ENCODE measurements at regions not wholly inside any gene's neighbourhood (a gene's known extent, or its start where the extent isn't known, plus 50 kb on each side); places are given as distances from the start of the nearest gene placed in this dataset.

DNA sequence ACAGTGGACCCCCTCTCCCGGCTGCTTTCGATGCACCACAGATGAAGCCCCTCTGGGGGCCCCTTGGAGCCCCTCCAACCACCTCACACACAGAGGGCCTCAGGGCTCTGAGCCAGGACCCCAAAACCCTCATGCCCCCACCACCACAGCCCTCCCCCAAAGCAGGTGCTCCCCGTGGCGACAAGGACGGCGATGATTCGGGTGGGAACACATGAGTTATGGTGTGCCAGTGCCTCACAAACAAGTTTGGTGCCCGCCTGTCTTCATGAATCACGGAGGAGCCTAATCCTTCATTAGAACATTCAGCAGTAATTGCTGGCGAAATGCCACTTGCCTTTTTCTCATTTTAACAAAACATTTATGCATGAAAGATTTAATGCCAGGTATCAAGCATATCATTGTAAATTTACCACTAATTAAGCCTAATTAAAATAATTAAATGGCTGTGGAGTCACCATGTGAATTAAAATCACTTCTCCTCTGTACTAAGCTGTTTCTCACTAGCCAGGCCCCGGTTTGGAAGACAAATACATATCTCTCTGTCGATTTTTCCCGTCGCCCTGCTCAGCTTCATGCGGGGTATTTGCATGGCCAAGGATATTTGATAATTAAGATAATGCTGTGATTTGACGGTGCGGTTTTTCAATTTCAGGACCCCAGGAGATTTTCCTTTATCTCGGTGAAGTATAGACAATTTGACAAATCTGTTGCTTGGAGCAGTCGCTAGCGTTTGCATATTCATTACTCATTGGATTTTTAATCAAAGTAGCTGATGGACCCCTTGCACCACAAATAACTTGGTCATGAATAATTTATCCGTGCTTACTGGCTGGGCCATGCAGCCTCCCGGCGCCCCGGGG lies 157.0 kb downstream of the TLE3 start:
- DNase-seq = no peak

DNA sequence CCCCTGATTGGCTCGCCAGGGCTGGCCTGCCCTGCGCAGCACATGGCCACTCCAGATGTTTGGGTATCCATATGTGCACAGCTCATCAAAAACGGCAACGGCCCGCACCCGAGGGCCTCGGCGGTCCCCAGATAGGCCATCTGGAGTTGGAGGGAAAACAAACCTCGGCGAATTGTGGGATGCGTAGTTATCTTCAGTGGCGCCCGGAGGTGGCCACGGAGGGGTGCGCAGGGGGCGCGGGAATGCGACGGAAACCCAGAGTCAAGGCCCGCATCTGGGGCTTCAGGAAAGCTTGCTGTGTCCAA lies 156.5 kb downstream of the TLE3 start:
- no peak for DNase-seq

DNA sequence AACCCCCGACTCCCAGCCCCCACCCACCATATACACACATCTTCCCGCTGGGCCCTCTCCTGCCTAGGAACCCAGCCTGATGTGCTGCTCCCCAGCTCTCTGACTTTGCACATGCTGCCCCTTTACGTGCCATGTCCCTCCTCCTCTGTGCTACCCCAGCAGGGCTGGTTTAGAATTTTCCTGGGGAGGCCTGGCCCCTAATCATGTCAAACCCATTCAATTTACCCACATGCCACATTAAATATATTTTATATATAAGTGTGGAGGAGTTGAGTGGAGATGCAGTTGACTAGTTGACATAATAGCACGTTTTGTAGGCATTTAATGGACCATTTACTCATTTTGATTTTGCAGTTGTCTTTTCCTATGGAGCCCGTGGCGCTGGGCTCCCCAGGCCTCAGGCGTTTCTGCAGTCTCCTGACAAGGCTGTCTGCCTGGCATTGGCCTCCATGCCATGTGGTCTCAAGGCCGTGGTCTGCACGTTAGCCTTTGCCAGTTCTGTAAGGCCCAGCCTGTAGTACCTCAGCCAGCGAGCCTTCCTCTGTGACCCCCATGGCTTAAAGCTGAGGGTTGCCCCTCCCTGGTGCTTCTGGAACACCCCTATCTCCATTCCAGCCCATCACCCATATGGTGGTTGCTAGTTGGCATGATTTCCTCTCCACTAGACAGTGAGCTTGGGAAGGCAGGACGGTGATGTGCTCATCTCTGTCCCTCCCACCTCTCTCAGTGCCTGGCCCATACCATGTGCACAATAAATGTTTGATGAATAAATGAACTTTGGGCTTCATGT lies 155.8 kb downstream of the TLE3 start:
- no peak for DNase-seq

DNA sequence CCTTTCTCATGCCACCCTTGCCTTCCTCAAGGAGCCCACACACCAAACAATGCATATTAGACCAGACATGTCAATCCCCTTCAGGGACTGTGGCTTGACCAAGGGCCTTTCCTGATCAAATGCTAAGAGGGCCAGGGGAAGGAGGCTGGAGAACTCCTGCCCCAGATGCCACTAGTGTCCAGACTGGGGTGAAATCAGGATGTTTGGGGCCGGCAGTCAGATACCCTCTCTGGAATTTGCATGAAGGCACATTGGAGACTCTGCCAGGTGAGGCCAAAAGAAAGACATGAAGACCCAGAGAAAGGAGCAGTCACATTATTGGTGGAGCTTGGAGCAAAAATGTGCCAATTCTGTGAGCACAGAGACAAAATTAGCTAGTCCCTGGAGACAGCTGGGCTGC lies 154.1 kb downstream of the TLE3 start:
- no peak for DNase-seq

DNA sequence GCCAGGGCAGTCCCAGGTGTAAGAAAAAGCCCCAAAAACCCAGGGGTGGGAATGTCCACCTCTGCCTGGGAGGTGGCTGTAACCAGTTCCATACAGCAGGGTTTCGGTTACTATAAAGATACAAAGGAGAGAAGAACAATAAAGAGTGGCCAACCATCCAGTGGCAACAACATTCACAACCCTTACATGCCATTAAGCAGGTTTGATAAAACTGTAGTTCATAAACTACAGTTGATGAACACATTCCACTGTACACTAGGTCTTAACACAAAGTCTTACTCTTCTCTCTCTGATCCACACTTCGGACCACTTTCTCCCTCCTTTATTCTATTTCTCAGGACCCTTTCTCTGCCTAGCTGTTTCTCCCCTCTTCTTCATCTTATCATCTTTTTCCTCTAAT lies 152.0 kb downstream of the TLE3 start:
- no peak for DNase-seq

DNA sequence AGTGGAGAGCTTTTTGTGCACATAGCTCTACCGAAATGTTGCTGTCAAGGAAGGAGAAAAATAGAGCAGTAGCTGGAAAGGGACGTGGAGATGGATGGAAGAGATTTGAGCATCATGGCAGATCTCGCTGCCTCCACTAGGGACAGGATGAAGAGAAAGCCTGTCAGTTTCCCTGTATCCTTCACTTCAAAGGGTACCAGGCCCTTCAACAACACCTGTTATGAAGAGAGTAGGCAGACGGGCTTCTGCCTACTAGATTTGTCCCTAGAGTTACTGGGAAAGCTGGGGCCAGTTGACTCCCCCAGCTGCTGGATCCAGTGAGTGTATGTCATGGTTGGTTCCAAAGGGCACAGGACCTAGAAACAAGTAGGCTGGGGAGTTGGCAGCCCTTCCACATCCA lies 150.8 kb downstream of the TLE3 start:
- DNase-seq = no peak

DNA sequence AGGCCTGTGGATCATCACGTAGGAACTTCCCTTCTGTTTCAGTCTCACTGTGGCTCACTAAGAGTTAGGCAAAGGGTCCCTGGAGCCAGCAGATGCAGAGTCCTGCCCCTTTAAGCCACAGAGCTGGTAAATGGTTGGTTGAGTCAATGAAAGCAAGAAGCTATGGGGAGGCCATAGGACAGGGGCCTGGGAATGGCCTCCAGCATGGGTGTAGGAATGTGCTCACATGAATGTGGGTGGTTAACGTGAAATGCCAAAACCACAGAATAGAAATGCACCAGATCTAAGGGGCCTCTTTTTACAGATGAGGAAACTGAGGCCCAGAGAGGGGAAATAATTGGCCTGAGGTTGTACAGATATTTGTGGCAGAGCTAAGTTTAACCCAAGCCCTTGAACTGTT lies 150.3 kb downstream of the TLE3 start:
- DNase-seq = no peak

DNA sequence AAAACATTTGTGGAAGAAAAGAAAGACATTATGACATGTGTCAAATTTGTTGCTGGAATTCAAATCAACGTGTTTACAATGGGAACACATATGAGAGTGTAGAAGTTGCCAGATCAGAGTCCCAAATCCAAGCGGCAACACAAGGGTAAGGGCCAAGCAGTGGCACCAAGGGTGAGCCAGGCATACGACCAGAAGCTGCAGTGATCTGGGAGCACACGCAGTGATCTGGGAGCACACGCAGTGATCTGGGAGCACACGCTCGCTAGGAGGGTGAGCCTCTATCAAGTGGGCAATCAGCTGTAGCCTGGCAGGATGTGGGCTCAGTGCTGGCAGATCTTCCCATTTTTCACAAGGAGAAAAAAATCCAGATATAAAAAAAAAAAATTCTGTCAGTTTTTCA lies 148.2 kb downstream of the TLE3 start:
- DNase-seq = no peak

DNA sequence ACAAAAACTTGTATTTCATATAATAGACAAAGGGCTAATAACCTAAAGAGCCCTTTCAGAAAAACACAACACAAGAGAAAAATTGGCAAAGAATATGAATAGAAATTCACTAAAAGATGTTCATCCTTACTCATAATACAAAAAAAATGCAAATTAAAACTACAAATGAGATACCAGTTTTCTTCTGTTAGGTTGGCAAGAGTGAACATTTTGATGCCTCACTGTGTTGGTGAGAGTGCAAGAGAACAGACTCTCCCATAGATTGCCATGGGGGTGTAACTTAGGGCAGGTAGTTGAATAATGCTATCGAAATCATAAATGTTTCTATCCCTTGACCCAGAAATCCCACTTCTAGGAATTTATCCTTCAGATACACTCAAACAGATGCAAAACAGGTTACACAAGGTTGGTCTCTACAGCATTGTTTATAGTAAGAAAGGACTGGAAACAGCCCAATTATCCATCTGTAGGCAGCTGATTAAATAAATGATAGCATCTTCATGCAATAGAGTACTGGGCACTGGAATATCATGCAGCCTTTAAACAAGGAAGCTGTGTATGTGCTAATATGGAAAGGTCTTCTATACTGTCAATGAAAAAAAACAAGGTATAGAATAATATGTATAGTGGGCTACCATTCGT lies 146.3 kb downstream of the TLE3 start:
- no peak for DNase-seq

DNA sequence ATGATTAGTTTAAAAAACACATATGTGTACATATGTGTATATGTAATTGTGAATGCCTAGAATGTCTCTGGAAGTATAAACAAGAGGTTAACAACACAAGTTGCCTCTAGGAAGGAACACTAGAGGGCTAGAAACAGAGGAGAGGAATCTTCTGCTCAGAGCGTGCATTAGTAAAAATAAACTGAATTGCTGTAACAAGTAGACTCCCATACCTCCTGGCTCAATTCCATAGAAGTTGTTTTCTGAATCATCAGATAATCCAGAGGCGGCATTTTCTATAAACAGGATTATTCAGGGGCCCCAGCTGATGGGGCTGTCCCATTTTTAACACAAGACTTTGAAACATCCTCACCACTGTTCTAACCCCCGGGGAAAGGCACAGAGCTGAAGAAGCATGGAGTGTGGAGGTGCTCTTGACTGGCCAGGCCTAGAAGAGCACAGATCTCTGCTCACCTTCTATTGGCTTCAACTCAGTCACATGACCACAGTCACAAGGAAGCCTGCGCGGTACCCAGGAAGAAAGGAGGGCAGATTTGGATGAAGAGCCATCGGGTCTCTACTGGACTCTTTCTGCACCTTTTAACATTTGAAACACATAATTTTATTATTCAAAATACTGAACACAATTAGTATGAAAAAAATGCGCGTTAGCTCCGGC lies 145.7 kb downstream of the TLE3 start:
- DNase-seq = no peak

DNA sequence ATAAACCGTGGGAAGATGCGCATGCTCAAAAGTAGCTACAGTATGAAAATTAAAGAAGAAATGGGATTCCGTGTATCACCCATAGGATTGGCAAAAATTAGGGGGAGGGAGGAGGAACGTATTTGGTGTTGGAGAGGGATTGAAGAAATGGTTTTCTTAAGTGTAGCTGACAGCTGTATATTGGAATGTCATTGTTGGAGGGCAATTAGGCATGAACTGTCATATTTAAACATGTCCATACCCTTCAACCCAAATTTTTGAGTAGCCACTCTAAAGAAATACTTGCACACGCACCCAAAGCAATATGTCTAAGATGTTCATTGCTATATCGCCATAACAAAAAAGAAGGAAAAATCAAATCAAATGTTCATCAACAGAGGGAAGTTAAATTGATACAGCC lies 144.7 kb downstream of the TLE3 start:
- DNase-seq = no peak

DNA sequence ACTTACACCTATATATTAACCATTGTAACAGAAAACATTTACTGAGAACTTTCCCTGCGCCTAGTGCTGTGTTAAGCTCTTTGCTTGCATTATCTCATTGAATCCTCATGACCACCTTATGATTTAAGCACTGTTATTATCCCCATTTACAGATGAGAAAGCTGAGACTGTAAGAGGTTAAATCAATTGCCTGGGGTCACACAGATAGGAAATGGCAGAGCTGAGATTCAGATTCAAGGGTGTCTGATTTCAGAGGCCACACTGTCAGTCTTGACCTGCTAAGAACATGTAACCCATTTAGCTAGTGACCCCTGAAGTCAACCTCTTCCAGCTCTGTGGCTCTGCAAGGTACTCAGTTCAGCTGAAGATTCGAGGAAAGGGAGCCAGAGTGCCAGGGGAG lies 143.9 kb downstream of the TLE3 start:
- DNase-seq = no peak

DNA sequence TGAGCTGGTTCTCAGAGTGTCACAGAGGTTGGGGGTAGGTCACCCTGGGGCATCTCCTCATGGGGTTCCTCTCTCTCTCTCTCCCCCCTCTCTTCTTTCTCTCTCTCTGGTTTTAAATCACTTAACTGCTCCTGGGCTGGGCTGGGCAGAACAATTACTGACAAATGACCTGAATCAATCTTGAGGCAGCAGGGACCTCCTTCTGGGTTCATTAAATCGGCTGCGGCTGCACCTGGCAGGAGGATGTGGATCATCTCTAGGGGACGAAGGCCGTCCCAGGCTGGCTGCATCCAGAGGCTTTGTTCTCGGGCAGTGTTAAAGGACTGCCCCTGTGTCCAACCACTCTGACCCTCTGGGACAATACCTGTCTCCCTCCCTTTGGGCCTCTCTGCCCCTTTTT lies 143.1 kb downstream of the TLE3 start:
- DNase-seq = no peak

DNA sequence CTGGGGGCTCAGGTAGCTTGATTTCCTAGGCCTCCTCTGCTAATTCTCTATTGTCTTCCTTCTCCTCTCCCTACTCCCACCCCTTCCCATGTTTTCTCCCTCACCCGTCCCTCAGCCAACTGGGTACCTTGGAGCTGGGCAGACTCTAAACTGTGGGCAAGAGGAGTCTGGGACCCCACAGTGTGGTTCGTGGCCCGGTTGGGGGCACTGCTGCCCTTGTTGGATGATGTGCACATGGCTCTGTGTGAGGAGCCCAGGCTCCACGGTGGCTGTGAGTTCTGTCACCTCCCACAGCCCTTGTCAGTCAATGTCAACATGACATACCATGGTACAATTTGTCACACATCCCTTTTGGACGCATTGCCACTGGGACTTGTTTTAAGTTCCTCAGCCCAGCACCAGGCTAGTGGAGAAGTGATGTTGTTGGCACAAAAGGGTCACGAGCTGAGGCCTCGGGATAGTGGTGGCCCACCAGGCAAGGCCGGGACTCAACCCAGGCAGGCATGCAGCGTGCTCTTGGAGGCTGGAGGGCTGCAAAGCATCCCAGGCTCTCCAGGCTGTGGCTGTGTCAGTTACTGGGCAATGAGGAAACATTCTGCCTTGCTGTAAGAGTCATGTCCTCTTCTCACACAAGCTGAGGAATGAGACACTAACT lies 142.3 kb downstream of the TLE3 start:
- DNase-seq = no peak

DNA sequence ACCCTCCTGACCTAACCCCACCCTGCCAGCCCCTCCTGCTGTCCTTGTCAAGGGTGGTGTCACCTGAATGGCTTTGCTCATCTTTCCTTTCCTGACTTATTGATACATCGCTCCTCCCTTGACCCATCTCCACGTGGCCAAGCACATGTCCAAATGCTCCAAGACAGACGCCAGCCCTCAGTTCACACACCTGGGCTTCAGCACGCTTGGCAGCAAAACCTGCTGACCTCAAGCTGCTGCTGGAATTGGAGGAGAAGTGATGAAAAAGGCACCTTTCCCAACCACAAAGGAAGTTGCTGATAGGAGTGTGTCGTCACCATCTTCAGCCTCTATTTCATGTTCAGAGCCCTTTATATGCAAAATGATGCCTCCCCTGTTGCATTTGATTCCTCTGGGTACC lies 141.3 kb downstream of the TLE3 start:
- no peak for DNase-seq

DNA sequence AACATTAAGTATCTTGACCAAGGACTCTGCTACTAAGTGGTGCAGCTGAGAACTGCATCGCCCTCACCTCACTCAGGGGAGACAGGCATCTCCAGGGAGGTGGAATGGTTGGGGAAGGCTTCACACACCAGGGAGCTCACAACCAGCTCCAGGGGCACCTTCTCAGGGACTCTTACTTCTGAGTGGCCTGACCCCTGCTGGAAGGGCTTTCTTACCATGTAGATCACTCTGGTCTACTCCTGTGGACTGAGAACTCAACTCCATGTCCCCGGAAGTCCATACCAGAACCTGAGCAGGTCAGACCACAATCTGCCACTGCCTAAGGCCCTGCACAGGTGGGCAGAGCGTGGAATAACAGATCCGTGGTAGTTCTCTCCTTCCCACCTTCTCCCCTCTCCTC lies 140.5 kb downstream of the TLE3 start:
- DNase-seq = no peak

DNA sequence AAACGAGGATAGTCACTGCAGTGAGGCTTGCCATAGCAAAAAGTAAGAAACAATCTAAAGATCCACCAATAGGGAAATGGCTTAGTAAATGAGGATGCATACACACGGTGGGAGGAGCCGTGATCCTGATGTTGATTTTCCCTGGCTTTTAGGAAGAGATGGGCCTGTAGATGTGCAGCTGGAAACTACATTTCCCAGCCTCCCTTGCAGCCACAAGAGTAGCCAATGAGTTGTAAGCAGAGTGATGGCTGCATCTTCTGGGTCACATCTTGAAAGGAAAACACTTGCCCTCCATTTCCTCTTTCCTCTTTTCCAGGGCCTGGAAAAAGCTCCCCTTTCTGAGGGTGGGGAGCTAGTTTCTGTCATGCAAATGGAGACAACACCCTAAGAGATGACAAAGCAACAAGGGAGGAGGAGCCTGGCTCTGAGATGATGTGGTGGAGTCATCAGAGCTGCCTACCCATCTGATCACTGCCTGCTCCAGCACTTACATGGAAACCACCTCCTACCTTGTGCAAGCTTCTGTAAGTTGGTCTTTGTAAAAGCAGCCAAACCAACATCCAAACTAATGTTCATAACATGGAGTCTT lies 139.1 kb downstream of the TLE3 start:
- DNase-seq = no peak

DNA sequence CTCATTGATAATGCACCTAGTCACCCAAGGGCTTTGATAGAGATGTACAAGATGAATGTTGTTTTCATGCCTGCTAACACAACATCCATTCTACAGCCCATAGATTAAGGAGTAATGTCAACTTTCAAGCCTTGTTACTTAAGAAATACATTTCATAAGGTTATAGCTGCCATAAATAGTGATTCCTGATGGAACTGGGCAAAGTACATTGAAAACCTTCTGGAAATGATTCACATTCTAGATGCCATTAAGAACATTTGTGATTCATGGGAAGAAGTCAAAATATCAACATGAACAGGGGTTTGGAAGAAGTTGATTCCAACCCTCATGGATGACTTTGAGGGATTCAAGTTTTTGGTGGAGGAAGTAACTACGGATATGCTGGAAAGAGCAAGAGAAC lies 135.2 kb downstream of the TLE3 start:
- DNase-seq = no peak

DNA sequence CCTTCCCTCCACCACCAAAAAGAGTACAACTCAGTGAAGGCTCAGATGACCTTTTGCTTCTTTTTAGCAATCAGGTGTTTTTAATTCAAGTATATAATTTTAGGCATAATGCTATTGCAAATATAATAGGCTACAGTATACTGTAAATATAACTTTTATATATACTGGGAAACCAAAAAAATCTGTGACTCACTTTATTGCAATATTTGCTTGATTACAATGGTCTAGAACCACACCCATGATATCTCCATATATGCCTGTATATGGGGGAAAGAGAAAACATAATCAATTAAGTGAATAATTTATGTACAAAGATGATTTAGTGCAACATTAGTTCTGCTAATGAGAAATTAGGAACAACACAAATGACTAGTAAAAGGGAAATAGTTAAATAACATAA lies 134.3 kb downstream of the TLE3 start:
- no peak for DNase-seq

DNA sequence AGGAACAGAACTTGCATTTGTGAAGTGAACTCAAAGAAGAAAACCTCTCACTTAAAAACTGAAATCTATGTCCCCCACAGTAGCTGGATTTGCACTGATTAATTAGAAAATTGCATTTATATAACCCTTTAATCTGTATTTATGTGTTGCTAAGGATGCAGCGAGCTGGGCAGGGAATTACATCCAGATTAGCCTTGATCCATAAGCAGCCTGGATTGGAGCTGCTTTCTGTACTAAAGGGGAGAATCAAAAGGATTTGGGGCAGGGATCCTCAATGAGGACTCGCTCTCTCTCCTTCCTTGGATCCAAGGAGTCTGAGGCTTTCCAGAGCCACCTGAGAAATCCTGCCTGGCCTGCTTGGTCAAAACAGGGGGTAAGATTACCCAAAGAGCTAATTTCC lies 125.9 kb downstream of the TLE3 start:
- no peak for DNase-seq

DNA sequence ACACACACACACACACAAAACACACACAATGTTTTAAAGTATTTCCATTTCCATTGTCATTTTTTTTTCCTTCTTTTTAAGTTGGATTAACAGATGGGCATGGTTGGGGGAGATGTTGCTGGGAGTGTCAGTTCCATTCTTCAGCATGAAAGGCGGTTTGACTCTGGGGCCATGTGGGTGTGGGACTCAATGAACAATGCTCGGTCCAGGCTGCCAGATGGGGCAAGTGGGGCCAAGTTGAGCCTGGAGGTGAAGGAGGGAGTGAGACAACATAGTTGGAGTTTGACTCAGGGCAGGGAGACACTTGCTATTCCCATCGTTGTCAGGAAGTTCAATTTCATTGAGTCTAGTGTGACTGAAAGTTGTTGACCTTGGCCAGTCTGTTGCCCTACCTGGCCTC lies 125.3 kb downstream of the TLE3 start:
- DNase-seq = no peak

DNA sequence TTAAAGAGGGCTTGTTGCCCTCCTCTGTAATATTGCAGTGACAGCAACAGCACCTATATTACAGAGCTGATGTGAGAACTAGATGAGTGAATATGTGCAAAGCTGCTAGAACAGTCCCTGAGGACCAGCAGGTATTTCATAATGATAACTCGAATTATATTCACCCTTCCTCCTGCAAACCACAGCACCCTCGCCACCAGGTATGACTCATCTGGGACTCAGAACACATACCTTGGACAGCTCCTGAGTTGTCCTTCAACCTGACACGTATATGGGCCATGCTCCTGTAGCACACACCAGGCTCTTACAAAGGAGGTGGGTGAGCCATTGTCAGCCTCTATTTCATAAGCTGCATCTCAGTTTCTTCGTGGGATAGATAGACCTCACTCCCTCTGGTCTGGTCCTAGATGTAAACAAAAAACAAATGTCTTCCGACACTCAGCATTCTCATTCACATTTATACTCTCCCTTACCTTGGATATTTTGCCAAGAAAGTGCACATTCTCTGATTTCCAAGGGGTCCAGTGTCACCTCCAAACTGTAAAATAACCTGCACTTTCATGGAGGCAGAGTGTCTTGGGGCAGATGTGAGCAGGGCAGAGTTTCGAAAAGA lies 124.5 kb downstream of the TLE3 start:
- peak; percentile 46 for DNase-seq
